Testis (tissue), 2 donors: ENCODE measurements at regions not wholly inside any gene's neighbourhood (a gene's known extent, or its start where the extent isn't known, plus 50 kb on each side); places are given as distances from the start of the nearest gene placed in this dataset.

Source experiments
- CTCF ChIP-seq, 3 experiments: fragments of 450-650 bp in 2 of 3; fragments of 200-600 bp in 1 of 3; sonication (generic) in 1 of 3; IDR thresholded peaks; one replicate each; pipeline ENCODE4 v1.5.1; 2016 to 2019; ENCODE audit warnings: antibody characterized with exemption in 3 of 3, mild to moderate bottlenecking in 2 of 3, moderate library complexity in 1 of 3
- POLR2A ChIP-seq: fragments of 450-650 bp; IDR thresholded peaks from one replicate; pipeline ENCODE4 v1.6.1; 2017; ENCODE audit warnings: antibody characterized with exemption, mild to moderate bottlenecking, moderate library complexity

- TF ChIP-seq CTCF (IDR thresholded peaks at IDR 0.05) (no peak), POLR2A (no peak)
These were observed 267.3 kb upstream of the AZI2 start for GRCh38 chr3:28615971-28616370.
